OCI-LY1 (cell line): ENCODE measurements at regions not wholly inside any gene's neighbourhood (a gene's known extent, or its start where the extent isn't known, plus 50 kb on each side); places are given as distances from the start of the nearest gene placed in this dataset.
"Not testable (repeated sequence)": the region's sequence is repeated elsewhere in the genome, so short reads cannot be mapped to it uniquely, and the experiment has no call there.

ENCODE experiments used
- CTCF ChIP-seq: fragments of 200-600 bp; sonication (generic), shearing (Covaris generic); IDR thresholded peaks from 2 replicates; pipeline ENCODE4 v1.5.1; 2017; ENCODE audit warnings: mild to moderate bottlenecking, antibody characterized with exemption, low read length, moderate library complexity, mixed read lengths
- EZH2 ChIP-seq: fragments of 200-600 bp; sonication (generic), shearing (Covaris generic); IDR thresholded peaks from 2 replicates; pipeline ENCODE4 v1.8.0; 2017; ENCODE audit warnings: borderline replicate concordance, mixed run types, mild to moderate bottlenecking, antibody characterized with exemption, low read length, moderate library complexity, mixed read lengths

GRCh38 chr15:77906062-77906990 lies 171.2 kb downstream of the TBC1D2B start:
- TF ChIP-seq CTCF, EZH2: not testable (repeated sequence)
